ENCODE measurements at regions not wholly inside any gene's neighbourhood (a gene's known extent, or its start where the extent isn't known, plus 50 kb on each side); places are given as distances from the start of the nearest gene placed in this dataset.
"Not testable (repeated sequence)": the region's sequence is repeated elsewhere in the genome, so short reads cannot be mapped to it uniquely, and the experiment has no call there.

- DNase-seq (ENCODE audit: low read depth, low spot score), result no peak
- H3K27ac ChIP-seq, result no peak overlapping the region
These were observed 134.3 kb upstream of the PRR20G start for GRCh38 chr3:127421943-127422662.

DNA sequence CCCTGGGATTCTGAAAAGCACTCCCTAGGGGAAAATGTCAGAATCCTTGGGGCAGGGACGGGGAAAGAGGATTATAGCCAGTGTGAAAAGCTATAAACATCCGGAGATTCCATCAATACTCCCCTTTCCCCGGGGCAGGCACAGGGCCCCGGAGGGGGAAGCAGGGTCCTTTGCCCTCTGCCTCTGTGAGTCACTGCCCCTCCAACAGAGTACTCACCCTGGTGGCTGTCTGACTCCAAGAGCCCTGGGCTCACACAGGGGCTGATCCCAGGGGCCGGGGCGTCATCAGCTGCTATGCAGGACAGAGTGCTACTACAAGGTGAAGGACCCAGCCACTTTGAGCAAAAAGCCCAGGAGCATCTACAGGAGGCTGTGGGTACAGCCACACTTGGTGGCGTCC, 133.0 kb upstream of the PRR20G start:
- no peak for DNase-seq (ENCODE audit: low read depth, low spot score)
- no peak overlapping the region for H3K27ac ChIP-seq

DNA sequence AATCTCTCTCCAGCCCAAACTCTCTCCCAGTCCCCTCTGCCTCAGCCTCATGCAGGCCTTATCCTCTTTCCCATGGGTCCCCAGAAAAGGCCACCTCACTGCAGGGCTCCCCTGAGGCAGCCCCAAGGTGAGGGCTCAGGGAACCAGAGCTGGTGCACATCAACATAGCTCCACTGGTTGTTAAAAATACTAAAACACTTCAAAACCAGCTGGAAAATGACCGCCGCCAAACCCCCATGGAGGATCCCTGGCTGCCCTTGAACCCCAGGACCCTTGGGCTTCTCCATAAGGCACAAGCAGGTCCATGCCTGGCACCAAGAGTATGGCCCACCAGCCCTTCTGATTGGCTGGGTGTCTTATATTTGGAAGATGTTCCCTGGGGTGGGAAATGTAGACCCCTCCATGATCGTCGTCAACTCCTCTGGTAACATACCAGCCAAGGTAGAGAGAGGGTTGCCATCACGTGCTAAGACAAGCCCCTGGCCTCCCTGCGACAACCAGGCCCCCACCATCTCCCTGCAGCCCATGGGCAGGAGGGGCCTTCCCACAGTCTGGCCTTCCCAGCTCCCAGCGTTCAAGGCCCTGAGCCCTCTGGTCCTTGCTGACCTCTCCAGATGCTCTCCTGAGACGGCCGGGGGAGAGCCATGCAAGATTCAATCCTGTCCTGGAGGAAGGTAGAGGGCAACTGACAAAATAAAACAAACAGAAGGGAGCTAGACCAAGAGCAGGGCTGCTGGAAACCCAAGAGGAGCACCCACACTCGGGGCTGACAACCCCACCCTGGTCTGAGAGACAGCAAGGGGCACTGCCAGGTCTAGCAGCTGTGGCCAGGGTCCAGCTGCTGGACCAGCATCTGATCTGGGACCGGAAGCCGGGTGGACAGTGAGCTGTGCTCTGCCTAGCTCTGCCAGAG, 132.1 kb upstream of the PRR20G start:
- DNase-seq (ENCODE audit: low read depth, low spot score), result no peak
- H3K27ac ChIP-seq, result no peak overlapping the region

- H3K27ac ChIP-seq, result no peak overlapping the region
These were observed 131.3 kb upstream of the PRR20G start for GRCh38 chr3:127419182-127419581.

GRCh38 chr3:127418560-127419147, 130.8 kb upstream of the PRR20G start:
- H3K27ac ChIP-seq, result no peak overlapping the region
- DNase-seq (ENCODE audit: low read depth, low spot score), result no peak

More at GRCh38 chr3:127419182-127419581, 131.3 kb upstream of the PRR20G start:
- no peak for DNase-seq (ENCODE audit: low read depth, low spot score)

DNA sequence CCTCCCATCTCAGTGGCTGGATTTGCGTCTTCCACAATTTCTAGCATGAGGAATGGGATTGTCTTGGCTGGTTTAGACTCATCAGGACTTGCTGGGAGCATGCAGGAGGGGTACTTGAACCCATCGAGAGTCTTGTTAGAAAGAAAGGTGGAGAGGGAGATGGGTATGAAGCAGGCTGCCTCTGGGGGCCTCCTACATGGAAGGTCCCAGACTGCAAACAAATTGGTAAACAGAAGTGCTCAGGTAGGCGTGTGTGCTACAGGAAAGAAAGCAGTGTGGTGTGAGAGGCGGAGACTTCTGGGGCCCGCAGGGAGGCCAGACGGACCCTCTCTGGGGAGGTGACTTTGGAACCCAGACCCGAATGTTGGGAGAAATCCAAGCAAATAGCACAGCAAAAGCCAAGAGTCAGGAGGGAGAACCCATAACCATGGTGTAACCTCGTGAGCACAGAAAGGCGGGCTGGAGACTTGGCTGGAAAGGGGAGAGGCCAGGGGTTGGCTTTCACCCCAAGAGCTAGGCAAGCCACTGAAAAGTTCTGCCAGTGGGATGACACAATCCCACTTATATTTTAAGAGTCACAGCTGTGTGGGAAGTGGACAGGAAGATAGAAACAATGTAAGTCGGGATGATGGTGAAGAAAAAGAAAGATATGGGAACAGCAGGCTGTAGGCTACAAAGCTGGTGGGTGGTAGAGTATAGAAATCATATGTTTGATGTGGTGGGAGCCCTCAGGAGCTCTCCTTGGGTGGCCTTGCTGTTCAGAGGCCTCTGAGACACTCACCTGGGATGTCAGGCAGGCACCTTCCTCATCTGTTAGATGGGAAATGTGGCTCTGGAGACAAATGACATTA, 130.1 kb upstream of the PRR20G start:
- no peak for DNase-seq (ENCODE audit: low read depth, low spot score)
- H3K27ac ChIP-seq, result no peak overlapping the region

GRCh38 chr3:127413871-127414270, 126.0 kb upstream of the PRR20G start:
- no peak for DNase-seq (ENCODE audit: low read depth, low spot score)
- no peak overlapping the region for H3K27ac ChIP-seq

DNA sequence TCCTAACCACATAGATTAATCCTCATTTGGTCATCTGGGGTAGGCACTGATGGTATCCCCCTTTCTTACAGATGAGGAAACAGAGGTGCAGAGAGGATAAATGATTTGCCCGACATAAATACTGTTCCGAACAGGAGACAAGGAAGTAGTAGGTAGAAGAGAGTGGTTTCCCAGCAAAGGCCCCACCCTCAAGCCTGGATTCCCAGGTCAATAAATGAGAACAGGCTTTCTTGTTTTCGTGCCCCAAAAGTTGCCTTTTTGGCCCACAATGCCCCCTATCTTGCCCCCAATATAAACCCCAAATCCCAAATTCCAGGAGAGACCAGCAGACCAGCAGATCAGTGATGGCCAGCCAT, 125.5 kb upstream of the PRR20G start:
- DNase-seq (ENCODE audit: low read depth, low spot score), result no peak

GRCh38 chr3:127412578-127413317, 124.9 kb upstream of the PRR20G start:
- no peak for DNase-seq (ENCODE audit: low read depth, low spot score)
- H3K27ac ChIP-seq, result no peak overlapping the region

More for the DNA sequence above, 125.5 kb upstream of the PRR20G start:
- H3K27ac ChIP-seq, result no peak overlapping the region

GRCh38 chr3:127411875-127412274, 124.0 kb upstream of the PRR20G start:
- H3K27ac ChIP-seq; DNase-seq (ENCODE audit: low read depth, low spot score): not testable (repeated sequence)

- no peak overlapping the region for H3K27ac ChIP-seq
- DNase-seq (ENCODE audit: low read depth, low spot score), result no peak
These were observed 123.4 kb upstream of the PRR20G start for GRCh38 chr3:127411083-127411727.

DNA sequence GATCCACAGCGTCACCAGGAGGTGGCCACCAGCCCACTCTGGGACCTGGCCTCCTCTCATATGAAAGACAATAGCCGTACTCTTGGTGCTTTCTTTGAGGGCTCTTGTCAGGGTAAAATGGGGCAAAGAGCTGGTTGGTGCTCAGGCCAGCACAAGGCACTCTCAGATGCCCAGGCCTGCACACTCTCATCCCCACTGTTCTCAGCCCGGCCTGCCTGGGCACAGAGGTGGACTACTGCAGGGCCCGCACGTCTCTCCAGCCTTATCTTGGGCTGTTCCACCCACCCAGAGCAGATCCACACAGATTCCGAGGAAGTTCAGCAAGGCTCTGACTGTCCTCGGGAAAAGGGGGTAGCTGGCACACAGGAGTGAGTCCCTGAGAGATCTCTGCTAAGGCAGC, 122.8 kb upstream of the PRR20G start:
- DNase-seq (ENCODE audit: low read depth, low spot score), result no peak
- H3K27ac ChIP-seq, result no peak overlapping the region

- H3K27ac ChIP-seq, result no peak overlapping the region
- DNase-seq (ENCODE audit: low read depth, low spot score), result no peak
These were observed 122.3 kb upstream of the PRR20G start for GRCh38 chr3:127410137-127410488.

DNA sequence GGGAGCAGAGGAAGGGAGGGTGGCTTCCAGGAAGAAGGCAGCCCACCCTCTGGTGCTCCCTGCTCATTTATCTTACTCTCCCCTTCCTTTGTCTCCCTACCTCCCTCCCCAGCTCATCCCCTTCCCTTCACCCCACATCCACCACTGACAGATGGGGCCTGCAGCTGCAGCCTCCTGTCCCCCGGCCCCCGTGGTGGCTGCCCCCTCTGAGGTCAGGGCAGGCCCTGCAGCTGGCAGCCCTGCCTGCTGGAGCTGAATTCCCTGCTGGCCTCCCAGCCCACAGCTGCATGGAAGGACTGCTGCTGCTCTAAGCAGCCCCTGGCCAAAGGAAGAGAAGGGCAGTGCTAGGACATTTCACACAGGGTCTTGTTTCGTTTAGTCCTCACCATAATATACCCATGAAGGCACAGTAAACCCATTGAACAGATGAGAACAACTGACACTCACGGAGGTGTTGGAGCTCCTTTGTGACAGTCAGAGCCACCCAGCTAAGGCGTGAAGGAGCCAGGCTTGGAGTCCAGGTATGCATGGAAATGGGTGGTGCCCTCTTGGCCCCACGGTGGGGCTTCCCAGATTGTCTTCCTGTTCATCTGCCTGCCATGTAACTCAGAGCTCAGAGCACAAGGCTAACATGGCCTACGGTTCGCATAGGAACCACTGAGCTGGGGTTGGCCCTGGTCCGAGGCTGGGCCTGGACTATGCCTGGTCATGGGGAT, 121.7 kb upstream of the PRR20G start:
- DNase-seq (ENCODE audit: low read depth, low spot score), result no peak
- H3K27ac ChIP-seq, result no peak overlapping the region

GRCh38 chr3:127408684-127409420, 121.0 kb upstream of the PRR20G start:
- no peak overlapping the region for H3K27ac ChIP-seq
- DNase-seq (ENCODE audit: low read depth, low spot score), result no peak

DNA sequence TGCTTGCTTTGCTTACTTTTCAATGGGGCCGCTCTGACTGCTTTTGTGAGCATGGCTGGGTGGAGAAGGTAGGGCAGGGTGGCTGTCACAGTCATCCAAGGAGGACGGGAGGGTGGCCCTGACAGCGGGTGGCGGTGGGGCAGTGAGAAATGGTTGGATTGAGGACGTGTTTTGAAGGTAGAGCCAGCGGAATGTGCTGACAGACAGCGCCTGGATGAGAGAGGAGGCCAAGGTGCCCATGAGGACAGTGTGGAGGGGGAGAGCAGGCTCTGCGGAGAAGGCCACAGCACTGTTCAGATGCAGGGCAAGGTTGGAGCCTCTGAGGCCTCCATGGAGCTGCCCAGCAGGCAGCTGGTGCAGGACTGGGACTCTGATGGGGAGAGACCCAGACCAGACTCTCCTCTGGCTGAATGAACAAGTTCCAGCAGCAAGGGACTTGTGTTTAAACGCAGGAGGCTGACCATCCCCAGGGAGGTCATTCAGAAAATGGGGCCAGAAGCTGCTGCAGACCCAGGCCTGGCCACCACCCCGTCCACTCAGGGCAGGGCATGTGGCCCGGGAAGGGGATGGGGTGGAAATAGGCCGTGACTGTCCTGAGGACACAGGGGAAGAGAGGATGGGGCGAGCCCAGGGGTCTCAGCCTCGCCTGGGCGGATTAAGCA, 120.3 kb upstream of the PRR20G start:
- no peak for DNase-seq (ENCODE audit: low read depth, low spot score)
- no peak overlapping the region for H3K27ac ChIP-seq
